Neural crest cell (in vitro differentiated cells): ENCODE measurements at regions not wholly inside any gene's neighbourhood (a gene's known extent, or its start where the extent isn't known, plus 50 kb on each side); places are given as distances from the start of the nearest gene placed in this dataset.
A peak's percentile ranks its signal among the peaks of the same experiment; 100 is the strongest.

ENCODE experiments used
- DNase-seq: peaks from one replicate; pipeline ENCODE4 v3.0.0; 2021; ENCODE audit warnings: low read depth, mixed read lengths, low spot score
- H3K27ac Mint-ChIP-seq: one replicate; pipeline ENCODE4 v1.8.0; 2021; ENCODE audit warnings: mild to moderate bottlenecking, mixed read lengths; ENCODE audit not compliant: unreplicated experiment
- H3K27me3 Mint-ChIP-seq: 2 replicates; pipeline ENCODE4 v1.8.0; 2021; ENCODE audit warnings: low read depth, mild to moderate bottlenecking, mixed read lengths
- H3K36me3 Mint-ChIP-seq: 2 replicates; pipeline ENCODE4 v1.8.0; 2021; ENCODE audit warnings: low read depth, mild to moderate bottlenecking, mixed read lengths
- H3K4me1 Mint-ChIP-seq: 2 replicates; pipeline ENCODE4 v1.8.0; 2021; ENCODE audit warnings: mixed read lengths
- H3K4me3 Mint-ChIP-seq: one replicate; pipeline ENCODE4 v1.8.0; 2021; ENCODE audit warnings: mild to moderate bottlenecking, mixed read lengths
- H3K9me3 Mint-ChIP-seq: 2 replicates; pipeline ENCODE4 v1.8.0; 2021; ENCODE audit warnings: mixed read lengths
- TF ChIP-seq, protein P1 (sequence below): fragments of 200-600 bp; sonication (generic); conservative IDR thresholded peaks from 2 replicates; pipeline ENCODE4 v1.5.0; 2021; ENCODE audit warnings: antibody characterized with exemption, mild to moderate bottlenecking

GRCh38 chr4:108382751-108383150 lies 214.0 kb upstream of the LEF1 start:
- Mint-ChIP-seq H3K4me1 (peaks cover 14% of the 10 kb centered on the region), H3K4me3 (no peak overlapping the region), H3K9me3 (no peaks in the 10 kb centered on the region), H3K27ac (no peak overlapping the region), H3K27me3 (peaks cover 2% of the 10 kb centered on the region), H3K36me3 (no peaks in the 10 kb centered on the region)
- TF ChIP-seq, protein P1, sequence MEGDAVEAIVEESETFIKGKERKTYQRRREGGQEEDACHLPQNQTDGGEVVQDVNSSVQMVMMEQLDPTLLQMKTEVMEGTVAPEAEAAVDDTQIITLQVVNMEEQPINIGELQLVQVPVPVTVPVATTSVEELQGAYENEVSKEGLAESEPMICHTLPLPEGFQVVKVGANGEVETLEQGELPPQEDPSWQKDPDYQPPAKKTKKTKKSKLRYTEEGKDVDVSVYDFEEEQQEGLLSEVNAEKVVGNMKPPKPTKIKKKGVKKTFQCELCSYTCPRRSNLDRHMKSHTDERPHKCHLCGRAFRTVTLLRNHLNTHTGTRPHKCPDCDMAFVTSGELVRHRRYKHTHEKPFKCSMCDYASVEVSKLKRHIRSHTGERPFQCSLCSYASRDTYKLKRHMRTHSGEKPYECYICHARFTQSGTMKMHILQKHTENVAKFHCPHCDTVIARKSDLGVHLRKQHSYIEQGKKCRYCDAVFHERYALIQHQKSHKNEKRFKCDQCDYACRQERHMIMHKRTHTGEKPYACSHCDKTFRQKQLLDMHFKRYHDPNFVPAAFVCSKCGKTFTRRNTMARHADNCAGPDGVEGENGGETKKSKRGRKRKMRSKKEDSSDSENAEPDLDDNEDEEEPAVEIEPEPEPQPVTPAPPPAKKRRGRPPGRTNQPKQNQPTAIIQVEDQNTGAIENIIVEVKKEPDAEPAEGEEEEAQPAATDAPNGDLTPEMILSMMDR, result no peak
- no peak for DNase-seq

DNA sequence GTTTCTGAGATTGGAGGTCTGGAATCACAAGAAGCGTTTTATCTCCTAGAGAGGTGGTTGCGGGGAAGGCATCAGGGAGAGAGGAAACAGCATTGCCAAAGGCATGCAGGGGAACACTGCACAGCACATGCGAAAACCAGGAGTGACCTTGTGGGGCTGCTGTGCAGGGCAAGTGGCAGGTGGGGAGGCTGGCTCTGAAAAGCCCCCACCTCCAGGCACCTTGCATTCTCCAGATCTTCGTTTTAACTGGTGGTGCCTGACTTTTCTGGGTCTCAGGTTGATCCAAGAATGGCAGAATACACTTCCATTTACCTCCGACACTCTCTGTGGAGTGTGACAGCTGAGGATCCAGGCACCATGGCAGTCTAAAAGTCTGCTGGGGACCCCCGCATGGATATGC lies 209.4 kb upstream of the LEF1 start:
- Mint-ChIP-seq H3K4me1 (peaks cover 13% of the 10 kb centered on the region), H3K4me3 (no peak overlapping the region), H3K36me3 (no peaks in the 10 kb centered on the region), H3K9me3 (no peaks in the 10 kb centered on the region), H3K27ac (no peak overlapping the region), H3K27me3 (no peaks in the 10 kb centered on the region)
- TF ChIP-seq, protein P1, result no peak
- no peak for DNase-seq

DNA sequence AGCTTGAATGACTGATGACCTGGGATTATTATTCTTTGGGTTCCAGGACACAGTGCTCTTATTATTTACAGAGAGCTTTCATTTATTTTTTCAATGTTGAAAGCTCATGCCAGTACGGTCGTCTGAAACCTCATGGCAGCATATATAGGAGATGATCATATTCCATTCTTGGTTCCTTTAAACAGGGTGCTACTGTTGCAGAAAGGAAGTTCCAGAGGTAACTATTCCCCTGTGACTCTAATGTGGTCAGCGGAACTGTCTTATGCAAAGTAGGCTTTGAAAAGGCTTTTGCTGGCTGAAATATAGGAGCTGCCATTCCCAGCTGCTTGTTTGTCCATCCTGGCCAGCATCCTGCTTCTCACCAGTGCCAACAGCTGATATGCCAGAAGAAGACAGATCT lies 208.3 kb upstream of the LEF1 start:
- peaks cover 9% of the 10 kb centered on the region for H3K4me1 Mint-ChIP-seq
- no peak overlapping the region for H3K27ac Mint-ChIP-seq
- no peak overlapping the region for H3K4me3 Mint-ChIP-seq
- no peaks in the 10 kb centered on the region for H3K36me3 Mint-ChIP-seq
- TF ChIP-seq, protein P1, result no peak
- no peaks in the 10 kb centered on the region for H3K27me3 Mint-ChIP-seq
- DNase-seq, result no peak
- H3K9me3 Mint-ChIP-seq, result no peaks in the 10 kb centered on the region

- DNase-seq, result no peak
- no peaks in the 10 kb centered on the region for H3K9me3 Mint-ChIP-seq
- no peaks in the 10 kb centered on the region for H3K36me3 Mint-ChIP-seq
- no peak overlapping the region for H3K4me3 Mint-ChIP-seq
- H3K27me3 Mint-ChIP-seq, result no peaks in the 10 kb centered on the region
- H3K27ac Mint-ChIP-seq, result no peak overlapping the region
- H3K4me1 Mint-ChIP-seq, result peaks cover 23% of the 10 kb centered on the region
- TF ChIP-seq, protein P1, result no peak
These were observed 206.7 kb upstream of the LEF1 start for GRCh38 chr4:108375434-108375833.

DNA sequence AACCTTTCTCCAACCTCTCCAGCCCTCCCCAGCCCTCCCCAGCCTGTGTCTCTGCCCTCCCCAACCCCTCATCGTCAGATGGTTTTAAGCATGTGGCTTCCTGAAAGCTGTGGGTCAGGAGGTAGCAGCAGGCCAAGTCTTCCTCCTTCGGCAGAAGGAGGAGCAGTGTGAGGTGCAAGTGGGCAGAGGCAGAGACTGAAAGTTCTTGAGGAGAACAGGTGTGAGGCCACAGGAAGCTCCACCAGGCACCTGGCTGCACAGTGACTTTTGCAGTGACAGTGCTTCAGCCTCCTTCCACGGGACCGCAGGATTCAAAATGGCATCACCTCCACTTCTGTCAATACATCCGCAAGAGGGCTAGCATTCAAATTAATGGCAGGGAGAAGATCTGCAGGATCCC lies 203.9 kb upstream of the LEF1 start:
- Mint-ChIP-seq H3K27ac (no peak overlapping the region), H3K4me3 (no peak overlapping the region), H3K4me1 (peaks cover 31% of the 10 kb centered on the region), H3K36me3 (peaks cover 2% of the 10 kb centered on the region), H3K9me3 (peaks cover 2% of the 10 kb centered on the region), H3K27me3 (no peaks in the 10 kb centered on the region)
- TF ChIP-seq, protein P1, result no peak
- DNase-seq, result no peak

DNA sequence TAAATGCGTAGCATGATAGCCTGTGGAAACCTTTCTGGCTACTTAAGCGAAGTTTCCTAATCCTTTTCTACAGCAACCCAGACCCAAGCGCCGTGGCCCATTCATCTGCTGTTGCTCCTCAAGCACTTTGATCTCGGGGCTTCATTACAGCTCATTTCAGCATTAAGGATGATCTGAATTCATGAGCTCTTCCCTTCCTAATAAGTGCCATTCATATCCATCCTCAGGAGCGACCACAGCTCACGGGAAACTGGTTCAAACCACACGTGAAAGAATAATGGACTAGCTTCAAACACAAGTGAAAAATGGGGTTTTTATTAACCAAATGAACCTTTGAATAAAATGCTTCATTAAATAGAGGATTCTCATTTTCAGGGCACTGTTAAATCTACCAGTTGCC lies 202.6 kb upstream of the LEF1 start:
- peak overlapping the region; percentile 31 for H3K27ac Mint-ChIP-seq
- H3K36me3 Mint-ChIP-seq, result peaks cover 2% of the 10 kb centered on the region
- H3K27me3 Mint-ChIP-seq, result no peaks in the 10 kb centered on the region
- peaks cover 30% of the 10 kb centered on the region for H3K4me1 Mint-ChIP-seq
- DNase-seq, result no peak
- no peak overlapping the region for H3K4me3 Mint-ChIP-seq
- peaks cover 2% of the 10 kb centered on the region for H3K9me3 Mint-ChIP-seq
- TF ChIP-seq, protein P1, result no peak
